Neural progenitor cell (in vitro differentiated cells): ENCODE measurements at regions not wholly inside any gene's neighbourhood (a gene's known extent, or its start where the extent isn't known, plus 50 kb on each side); places are given as distances from the start of the nearest gene placed in this dataset.

Experiments used
- EZH2 ChIP-seq: fragments of 200-600 bp; sonication (generic); IDR thresholded peaks from 2 replicates; pipeline ENCODE4 v1.6.1; 2017; ENCODE audit warnings: antibody characterized with exemption, mild to moderate bottlenecking, moderate library complexity
- EZH2phosphoT487 ChIP-seq: fragments of 200-600 bp; sonication (generic); IDR thresholded peaks from 2 replicates; pipeline ENCODE4 v1.6.1; 2017; ENCODE audit warnings: antibody characterized with exemption
- TF ChIP-seq, protein P1 (sequence below): fragments of 200-600 bp; sonication (generic); IDR thresholded peaks from 2 replicates; pipeline ENCODE4 v1.5.1; 2017; ENCODE audit warnings: antibody characterized with exemption, mild to moderate bottlenecking

DNA sequence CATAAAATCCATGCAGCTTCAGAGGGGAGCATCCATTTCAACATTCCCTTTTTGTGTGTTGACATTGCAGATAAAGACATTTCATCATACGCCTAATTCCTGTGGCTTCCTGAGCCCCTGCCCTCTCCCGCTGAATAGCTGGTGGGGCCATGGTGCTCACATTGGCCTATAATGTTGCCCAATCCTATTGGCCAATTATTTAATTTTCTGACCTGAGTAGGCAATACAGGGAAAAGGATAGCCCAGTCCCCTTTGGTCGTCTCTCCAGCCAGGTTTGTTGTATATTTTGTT lies 163.8 kb upstream of the MYCN start:
- no peak for TF ChIP-seq EZH2phosphoT487
- TF ChIP-seq, protein P1, sequence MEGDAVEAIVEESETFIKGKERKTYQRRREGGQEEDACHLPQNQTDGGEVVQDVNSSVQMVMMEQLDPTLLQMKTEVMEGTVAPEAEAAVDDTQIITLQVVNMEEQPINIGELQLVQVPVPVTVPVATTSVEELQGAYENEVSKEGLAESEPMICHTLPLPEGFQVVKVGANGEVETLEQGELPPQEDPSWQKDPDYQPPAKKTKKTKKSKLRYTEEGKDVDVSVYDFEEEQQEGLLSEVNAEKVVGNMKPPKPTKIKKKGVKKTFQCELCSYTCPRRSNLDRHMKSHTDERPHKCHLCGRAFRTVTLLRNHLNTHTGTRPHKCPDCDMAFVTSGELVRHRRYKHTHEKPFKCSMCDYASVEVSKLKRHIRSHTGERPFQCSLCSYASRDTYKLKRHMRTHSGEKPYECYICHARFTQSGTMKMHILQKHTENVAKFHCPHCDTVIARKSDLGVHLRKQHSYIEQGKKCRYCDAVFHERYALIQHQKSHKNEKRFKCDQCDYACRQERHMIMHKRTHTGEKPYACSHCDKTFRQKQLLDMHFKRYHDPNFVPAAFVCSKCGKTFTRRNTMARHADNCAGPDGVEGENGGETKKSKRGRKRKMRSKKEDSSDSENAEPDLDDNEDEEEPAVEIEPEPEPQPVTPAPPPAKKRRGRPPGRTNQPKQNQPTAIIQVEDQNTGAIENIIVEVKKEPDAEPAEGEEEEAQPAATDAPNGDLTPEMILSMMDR: no peak
- TF ChIP-seq EZH2: no peak
